SK-N-SH treated with all-trans-retinoic acid at 6 μM for 48 hours (cell line): ENCODE measurements at regions not wholly inside any gene's neighbourhood (a gene's known extent, or its start where the extent isn't known, plus 50 kb on each side); places are given as distances from the start of the nearest gene placed in this dataset.

Source experiments
- ARNTL ChIP-seq: fragments of 450-650 bp; formaldehyde crosslinking; IDR thresholded peaks from 2 replicates; pipeline ENCODE4 v1.5.0; 2020; ENCODE audit warnings: low read depth, mild to moderate bottlenecking, moderate library complexity, borderline replicate concordance
- ESRRG ChIP-seq: fragments of 250-450 bp; sonication (Bioruptor Pico); IDR thresholded peaks from 2 replicates; pipeline ENCODE4 v1.6.1; 2021; ENCODE audit warnings: mild to moderate bottlenecking
- GLIS3 ChIP-seq: fragments of 250-450 bp; sonication (Bioruptor Pico); IDR thresholded peaks from 2 replicates; pipeline ENCODE4 v1.5.0; 2020; ENCODE audit warnings: mild to moderate bottlenecking, moderate library complexity
- RARB ChIP-seq: fragments of 250-450 bp; sonication (Bioruptor Pico); IDR thresholded peaks from 2 replicates; pipeline ENCODE4 v1.8.0; 2021; ENCODE audit warnings: mild to moderate bottlenecking, moderate library complexity
- SNAI2 ChIP-seq: fragments of 250-450 bp; sonication (Bioruptor Pico); IDR thresholded peaks from 2 replicates; pipeline ENCODE4 v1.5.0; 2020; ENCODE audit warnings: mild to moderate bottlenecking, moderate library complexity
- TCF4 ChIP-seq: fragments of 250-450 bp; sonication (Bioruptor Pico); IDR thresholded peaks from 2 replicates; pipeline ENCODE4 v1.8.0; 2021; ENCODE audit warnings: mild to moderate bottlenecking, moderate library complexity, borderline replicate concordance
- ZFP3 ChIP-seq: fragments of 250-450 bp; sonication (Bioruptor Pico); IDR thresholded peaks from 2 replicates; pipeline ENCODE4 v1.5.0; 2020; ENCODE audit warnings: mild to moderate bottlenecking, moderate library complexity
- ZFP30 ChIP-seq: fragments of 450-650 bp; formaldehyde crosslinking; IDR thresholded peaks from 2 replicates; pipeline ENCODE4 v1.5.0; 2022; ENCODE audit warnings: mild to moderate bottlenecking, moderate library complexity
- ZNF565 ChIP-seq: fragments of 450-650 bp; formaldehyde crosslinking; conservative IDR thresholded peaks from 2 replicates; pipeline ENCODE4 v1.5.0; 2020; ENCODE audit warnings: low read depth, mild to moderate bottlenecking, moderate library complexity
- ZNF70 ChIP-seq: fragments of 450-650 bp; formaldehyde crosslinking; IDR thresholded peaks from 2 replicates; pipeline ENCODE4 v1.5.0; 2020; ENCODE audit warnings: mild to moderate bottlenecking, moderate library complexity
- TF ChIP-seq, protein P1 (sequence below): fragments of 250-450 bp; sonication (Bioruptor Pico); IDR thresholded peaks from 2 replicates; pipeline ENCODE4 v1.5.0; 2020; ENCODE audit warnings: mild to moderate bottlenecking, moderate library complexity
- TF ChIP-seq, protein P2 (sequence below): fragments of 250-450 bp; sonication (Bioruptor Pico); IDR thresholded peaks from 2 replicates; pipeline ENCODE4 v1.8.0; 2020; ENCODE audit warnings: mild to moderate bottlenecking, moderate library complexity, borderline replicate concordance
- TF ChIP-seq, protein P3 (sequence below): fragments of 250-450 bp; sonication (Bioruptor Pico); IDR thresholded peaks from 2 replicates; pipeline ENCODE4 v1.5.1; 2020; ENCODE audit warnings: low read depth, mild to moderate bottlenecking, moderate library complexity

DNA sequence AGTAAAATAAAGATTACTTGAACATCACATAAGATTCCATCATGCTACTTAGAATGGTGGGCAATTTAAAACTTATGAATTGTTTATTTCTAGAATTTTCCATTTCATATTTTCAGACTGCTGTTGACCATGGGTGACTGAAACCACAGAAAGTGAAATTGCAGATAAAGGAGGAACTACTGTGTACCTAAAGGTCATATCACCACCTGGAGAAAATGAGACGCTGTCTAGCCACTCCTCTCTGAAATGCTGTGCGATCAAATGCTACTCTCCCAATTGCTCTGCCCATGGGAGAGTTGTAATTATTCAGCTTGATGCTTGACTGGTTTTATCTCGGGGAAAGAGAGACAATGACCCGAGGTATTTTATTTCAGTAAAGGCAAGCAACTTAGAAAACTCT lies 128.9 kb upstream of the ERCC4 start:
- no peak for TF ChIP-seq GLIS3
- TF ChIP-seq TCF4 = no peak
- TF ChIP-seq ARNTL (CRISPR knock-in tag) = no peak
- TF ChIP-seq ZNF70 (CRISPR knock-in tag) = no peak
- TF ChIP-seq SNAI2 (CRISPR knock-in tag) = no peak
- TF ChIP-seq RARB (CRISPR knock-in tag) = no peak
- TF ChIP-seq ESRRG (CRISPR knock-in tag) = no peak
- no peak for TF ChIP-seq ZFP3 (CRISPR knock-in tag)
- TF ChIP-seq, protein P1, sequence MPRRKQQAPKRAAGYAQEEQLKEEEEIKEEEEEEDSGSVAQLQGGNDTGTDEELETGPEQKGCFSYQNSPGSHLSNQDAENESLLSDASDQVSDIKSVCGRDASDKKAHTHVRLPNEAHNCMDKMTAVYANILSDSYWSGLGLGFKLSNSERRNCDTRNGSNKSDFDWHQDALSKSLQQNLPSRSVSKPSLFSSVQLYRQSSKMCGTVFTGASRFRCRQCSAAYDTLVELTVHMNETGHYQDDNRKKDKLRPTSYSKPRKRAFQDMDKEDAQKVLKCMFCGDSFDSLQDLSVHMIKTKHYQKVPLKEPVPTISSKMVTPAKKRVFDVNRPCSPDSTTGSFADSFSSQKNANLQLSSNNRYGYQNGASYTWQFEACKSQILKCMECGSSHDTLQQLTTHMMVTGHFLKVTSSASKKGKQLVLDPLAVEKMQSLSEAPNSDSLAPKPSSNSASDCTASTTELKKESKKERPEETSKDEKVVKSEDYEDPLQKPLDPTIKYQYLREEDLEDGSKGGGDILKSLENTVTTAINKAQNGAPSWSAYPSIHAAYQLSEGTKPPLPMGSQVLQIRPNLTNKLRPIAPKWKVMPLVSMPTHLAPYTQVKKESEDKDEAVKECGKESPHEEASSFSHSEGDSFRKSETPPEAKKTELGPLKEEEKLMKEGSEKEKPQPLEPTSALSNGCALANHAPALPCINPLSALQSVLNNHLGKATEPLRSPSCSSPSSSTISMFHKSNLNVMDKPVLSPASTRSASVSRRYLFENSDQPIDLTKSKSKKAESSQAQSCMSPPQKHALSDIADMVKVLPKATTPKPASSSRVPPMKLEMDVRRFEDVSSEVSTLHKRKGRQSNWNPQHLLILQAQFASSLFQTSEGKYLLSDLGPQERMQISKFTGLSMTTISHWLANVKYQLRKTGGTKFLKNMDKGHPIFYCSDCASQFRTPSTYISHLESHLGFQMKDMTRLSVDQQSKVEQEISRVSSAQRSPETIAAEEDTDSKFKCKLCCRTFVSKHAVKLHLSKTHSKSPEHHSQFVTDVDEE (CRISPR knock-in tag) = no peak
- no peak for TF ChIP-seq ZNF565 (CRISPR knock-in tag)
- no peak for TF ChIP-seq ZFP30 (CRISPR knock-in tag)
- TF ChIP-seq, protein P2, sequence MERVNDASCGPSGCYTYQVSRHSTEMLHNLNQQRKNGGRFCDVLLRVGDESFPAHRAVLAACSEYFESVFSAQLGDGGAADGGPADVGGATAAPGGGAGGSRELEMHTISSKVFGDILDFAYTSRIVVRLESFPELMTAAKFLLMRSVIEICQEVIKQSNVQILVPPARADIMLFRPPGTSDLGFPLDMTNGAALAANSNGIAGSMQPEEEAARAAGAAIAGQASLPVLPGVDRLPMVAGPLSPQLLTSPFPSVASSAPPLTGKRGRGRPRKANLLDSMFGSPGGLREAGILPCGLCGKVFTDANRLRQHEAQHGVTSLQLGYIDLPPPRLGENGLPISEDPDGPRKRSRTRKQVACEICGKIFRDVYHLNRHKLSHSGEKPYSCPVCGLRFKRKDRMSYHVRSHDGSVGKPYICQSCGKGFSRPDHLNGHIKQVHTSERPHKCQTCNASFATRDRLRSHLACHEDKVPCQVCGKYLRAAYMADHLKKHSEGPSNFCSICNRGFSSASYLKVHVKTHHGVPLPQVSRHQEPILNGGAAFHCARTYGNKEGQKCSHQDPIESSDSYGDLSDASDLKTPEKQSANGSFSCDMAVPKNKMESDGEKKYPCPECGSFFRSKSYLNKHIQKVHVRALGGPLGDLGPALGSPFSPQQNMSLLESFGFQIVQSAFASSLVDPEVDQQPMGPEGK (CRISPR knock-in tag) = no peak
- TF ChIP-seq, protein P3, sequence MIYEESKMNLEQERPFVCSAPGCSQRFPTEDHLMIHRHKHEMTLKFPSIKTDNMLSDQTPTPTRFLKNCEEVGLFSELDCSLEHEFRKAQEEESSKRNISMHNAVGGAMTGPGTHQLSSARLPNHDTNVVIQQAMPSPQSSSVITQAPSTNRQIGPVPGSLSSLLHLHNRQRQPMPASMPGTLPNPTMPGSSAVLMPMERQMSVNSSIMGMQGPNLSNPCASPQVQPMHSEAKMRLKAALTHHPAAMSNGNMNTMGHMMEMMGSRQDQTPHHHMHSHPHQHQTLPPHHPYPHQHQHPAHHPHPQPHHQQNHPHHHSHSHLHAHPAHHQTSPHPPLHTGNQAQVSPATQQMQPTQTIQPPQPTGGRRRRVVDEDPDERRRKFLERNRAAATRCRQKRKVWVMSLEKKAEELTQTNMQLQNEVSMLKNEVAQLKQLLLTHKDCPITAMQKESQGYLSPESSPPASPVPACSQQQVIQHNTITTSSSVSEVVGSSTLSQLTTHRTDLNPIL (CRISPR knock-in tag) = no peak
